HG03097 (cell line): ENCODE measurements at regions not wholly inside any gene's neighbourhood (a gene's known extent, or its start where the extent isn't known, plus 50 kb on each side); places are given as distances from the start of the nearest gene placed in this dataset.
"Not testable (repeated sequence)": the region's sequence is repeated elsewhere in the genome, so short reads cannot be mapped to it uniquely, and the experiment has no call there.

Experiments
- ATAC-seq: cut with Tn5 transposase; IDR thresholded peaks from one replicate; pipeline ENCODE4 v1.9.1; 2021; ENCODE audit not compliant: unreplicated experiment, low FRiP score

- ATAC-seq = no peak
Measured at GRCh38 chr2:180621941-180622918, 358.2 kb upstream of the UBE2E3 start.

- ATAC-seq = no peak
Measured at GRCh38 chr2:180621366-180621765, 359.0 kb upstream of the UBE2E3 start.

DNA sequence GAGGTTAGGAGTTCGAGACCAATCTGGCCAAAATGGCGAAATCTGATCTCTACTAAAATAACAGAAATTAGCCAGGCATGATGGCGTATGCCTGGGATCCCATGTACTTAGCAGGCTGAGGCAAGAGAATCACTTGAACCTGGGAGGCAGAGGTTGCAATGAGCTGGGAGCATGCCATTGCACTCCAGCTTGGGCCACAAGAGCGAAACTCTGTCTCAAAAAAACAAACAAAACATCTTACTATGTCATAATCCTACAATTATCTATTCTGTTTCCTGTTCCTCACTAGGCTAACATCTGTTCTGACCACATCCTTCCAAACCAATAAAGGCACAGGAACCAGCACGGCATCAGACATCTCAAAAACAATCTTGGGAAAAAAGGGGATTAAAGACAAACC is 361.8 kb upstream of the UBE2E3 start:
- ATAC-seq = no peak

GRCh38 chr2:180614776-180615175 is 365.6 kb upstream of the UBE2E3 start:
- no peak for ATAC-seq

- ATAC-seq = no peak
Measured at GRCh38 chr2:180609626-180610340, 370.6 kb upstream of the UBE2E3 start.

GRCh38 chr2:180607514-180608049 is 372.8 kb upstream of the UBE2E3 start:
- no peak for ATAC-seq

DNA sequence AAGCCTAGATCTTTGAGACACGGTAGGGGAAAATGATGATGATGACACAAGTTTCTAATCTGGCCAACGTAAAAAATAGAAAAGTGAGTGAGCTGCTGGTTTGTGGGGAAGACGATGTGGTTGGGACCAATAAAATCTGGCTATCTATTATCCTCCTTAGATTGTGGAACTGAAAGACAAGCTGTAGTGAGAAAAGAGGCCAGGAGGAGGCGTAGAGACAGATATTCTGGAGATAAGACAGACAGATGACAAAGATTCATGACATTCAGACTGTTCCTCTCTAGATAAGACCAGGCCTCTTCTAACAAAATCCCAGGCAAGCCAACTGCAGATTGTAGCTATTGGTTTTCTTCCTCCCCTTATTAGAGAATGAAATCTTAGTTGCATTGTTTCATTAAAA is 376.3 kb upstream of the UBE2E3 start:
- no peak for ATAC-seq

DNA sequence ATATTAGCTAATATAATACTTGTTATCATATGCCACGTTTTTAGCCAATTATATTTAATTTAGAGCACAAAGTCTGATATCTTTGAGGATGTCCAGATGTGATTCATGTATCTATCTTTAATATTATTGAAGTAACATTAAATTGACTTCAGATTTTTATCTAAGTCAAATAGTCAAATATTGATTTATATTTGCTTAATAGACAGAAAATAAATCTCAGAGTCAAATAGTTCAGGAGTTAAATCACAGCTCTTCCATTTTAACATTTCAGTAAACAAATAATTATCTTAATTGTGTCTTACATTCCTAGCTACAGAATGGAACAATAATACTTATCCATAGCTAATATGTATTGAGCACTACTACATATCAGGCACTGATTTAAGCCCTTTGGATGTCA is 379.4 kb upstream of the UBE2E3 start:
- ATAC-seq = no peak

- ATAC-seq = no peak
Measured at GRCh38 chr2:180599804-180600203, 380.6 kb upstream of the UBE2E3 start.

GRCh38 chr2:180597179-180597578 is 383.2 kb upstream of the UBE2E3 start:
- ATAC-seq = no peak

DNA sequence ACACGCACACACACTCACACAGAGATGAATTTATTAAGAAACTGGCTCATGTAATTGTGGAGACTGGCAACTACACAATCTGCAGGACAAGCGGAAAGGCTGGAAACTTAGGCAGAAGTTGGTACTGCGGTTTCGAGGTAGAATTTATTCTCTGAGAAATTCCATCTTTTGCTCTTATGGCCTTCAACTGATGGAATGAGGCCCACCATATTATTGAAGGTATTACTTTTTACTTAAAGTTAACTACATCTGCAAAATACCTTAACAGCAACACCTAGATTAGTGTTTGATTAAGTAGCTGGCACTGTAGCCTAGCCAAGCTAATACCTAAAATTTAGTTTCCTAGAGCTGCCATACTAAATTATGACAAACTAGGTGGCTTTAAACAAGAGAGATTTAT is 384.0 kb upstream of the UBE2E3 start:
- ATAC-seq = no peak

DNA sequence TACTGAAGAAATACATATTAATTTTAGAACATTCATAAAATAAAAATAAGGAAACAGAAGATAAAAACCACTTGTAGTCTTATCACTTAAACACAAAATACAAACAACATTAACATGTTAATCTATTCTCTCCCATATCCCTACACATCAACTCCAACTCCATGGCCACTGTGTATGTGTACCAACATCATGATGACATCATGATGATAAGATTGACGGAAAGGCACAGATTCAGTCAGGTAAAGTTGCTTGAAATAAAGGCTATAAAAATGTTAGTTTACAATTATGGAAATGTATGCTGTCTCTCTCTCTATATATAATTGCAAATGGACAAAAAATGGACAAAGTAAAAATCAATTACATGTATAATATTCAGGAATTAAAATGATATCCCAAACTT is 388.5 kb upstream of the UBE2E3 start:
- no peak for ATAC-seq

DNA sequence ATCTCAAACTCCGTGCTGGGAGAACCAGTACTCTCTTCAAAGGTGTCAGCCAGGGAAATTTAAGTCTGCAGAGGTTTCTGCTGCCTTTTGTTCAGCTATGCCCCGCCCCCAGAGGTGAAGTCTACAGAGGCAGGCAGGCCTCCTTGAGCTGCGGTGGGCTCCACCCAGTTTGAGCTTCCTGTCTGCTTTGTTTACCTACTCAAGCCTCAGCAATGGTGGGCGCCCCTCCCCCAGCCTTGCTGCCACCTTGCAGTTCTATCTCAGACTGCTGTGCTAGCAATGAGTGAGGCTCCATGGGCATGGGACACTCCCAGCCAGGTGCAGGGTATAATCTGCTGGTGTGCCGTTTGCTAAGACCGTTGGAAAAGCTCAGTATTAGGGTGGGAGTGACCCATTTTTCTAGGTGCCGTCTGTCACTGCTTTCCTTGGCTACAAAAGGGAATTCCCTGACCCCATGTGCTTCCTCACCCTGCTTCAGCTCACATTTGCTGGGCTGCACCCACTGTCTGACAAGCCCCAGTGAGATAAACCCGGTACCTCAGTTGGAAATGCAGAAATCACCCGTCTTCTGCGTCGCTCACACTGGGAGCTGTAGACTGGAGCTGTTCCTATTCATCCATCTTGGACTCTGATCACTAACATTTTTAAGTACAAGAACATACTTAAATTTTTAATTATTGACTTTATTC is 389.2 kb upstream of the UBE2E3 start:
- not testable (repeated sequence) for ATAC-seq

GRCh38 chr2:180583441-180584140 is 396.8 kb upstream of the UBE2E3 start:
- no peak for ATAC-seq

GRCh38 chr2:180579388-180579787 is 401.0 kb upstream of the UBE2E3 start:
- ATAC-seq = no peak

DNA sequence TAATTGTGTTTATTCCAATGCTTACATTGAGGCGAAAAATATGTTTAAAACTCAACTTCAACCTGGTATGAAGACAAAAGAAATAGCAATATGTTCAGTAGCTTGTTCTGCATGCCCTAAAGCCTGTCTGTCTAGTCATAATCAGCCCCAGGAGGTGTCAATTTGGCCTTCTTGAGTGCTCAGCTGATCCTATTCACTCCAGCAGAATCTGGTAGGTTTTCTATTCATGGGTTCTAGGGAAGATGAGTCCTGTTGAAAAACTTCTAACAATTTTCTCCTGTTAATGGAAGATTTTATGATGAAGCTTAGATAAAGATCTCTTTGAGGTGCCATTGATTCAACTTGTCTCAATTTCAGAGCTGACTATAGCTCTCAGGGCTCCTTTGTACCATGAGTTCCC is 402.0 kb upstream of the UBE2E3 start:
- ATAC-seq = no peak

- ATAC-seq = no peak
Measured at GRCh38 chr2:180577567-180577966, 402.8 kb upstream of the UBE2E3 start.

GRCh38 chr2:180573951-180574350 is 406.5 kb upstream of the UBE2E3 start:
- ATAC-seq = no peak

GRCh38 chr2:180572346-180572745 is 408.1 kb upstream of the UBE2E3 start:
- ATAC-seq = no peak

- no peak for ATAC-seq
Measured at GRCh38 chr2:180571559-180571958, 408.8 kb upstream of the UBE2E3 start.
